ENCODE measurements at regions not wholly inside any gene's neighbourhood (a gene's known extent, or its start where the extent isn't known, plus 50 kb on each side); places are given as distances from the start of the nearest gene placed in this dataset.

DNA sequence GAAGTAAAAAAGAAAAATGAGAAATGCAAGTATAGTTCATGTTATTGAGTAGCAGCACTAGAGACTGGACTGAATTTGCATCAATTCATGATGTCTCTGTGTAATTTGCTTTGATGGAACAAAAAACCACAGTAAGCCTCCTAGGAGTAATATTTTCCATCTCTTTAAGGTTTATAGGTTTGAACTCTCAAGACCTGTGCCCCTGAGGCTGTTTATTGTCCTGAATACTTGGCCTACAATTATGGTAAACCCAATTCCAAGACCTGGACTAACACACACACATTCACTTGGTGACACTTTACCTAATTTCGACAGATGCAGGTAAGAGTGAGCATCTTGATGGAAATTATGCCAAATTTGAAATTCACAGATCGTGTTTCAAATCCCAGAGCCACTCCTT is 71.8 kb upstream of the ZNF521 start:
- TF ChIP-seq, protein P1, sequence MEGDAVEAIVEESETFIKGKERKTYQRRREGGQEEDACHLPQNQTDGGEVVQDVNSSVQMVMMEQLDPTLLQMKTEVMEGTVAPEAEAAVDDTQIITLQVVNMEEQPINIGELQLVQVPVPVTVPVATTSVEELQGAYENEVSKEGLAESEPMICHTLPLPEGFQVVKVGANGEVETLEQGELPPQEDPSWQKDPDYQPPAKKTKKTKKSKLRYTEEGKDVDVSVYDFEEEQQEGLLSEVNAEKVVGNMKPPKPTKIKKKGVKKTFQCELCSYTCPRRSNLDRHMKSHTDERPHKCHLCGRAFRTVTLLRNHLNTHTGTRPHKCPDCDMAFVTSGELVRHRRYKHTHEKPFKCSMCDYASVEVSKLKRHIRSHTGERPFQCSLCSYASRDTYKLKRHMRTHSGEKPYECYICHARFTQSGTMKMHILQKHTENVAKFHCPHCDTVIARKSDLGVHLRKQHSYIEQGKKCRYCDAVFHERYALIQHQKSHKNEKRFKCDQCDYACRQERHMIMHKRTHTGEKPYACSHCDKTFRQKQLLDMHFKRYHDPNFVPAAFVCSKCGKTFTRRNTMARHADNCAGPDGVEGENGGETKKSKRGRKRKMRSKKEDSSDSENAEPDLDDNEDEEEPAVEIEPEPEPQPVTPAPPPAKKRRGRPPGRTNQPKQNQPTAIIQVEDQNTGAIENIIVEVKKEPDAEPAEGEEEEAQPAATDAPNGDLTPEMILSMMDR (IDR thresholded peaks at IDR 0.05), result no peak
- TF ChIP-seq POLR2A (IDR thresholded peaks at IDR 0.05) (no peak), POLR2AphosphoS5 (IDR thresholded peaks at IDR 0.05) (no peak)

All from transverse colon (tissue), 4 donors.